SK-N-SH treated with all-trans-retinoic acid at 6 μM for 48 hours (cell line): ENCODE measurements at regions not wholly inside any gene's neighbourhood (a gene's known extent, or its start where the extent isn't known, plus 50 kb on each side); places are given as distances from the start of the nearest gene placed in this dataset.

Experiments used
- ATAC-seq: fragments of 200-7000 bp; cut with Tn5 transposase; 3 replicates; pipeline ENCODE4 v1.9.1; 2020; ENCODE audit warnings: mild to moderate bottlenecking, moderate library complexity
- BACH2 ChIP-seq: fragments of 250-450 bp; sonication (Bioruptor Pico); IDR thresholded peaks from 2 replicates; pipeline ENCODE4 v1.9.0; 2021; ENCODE audit warnings: mild to moderate bottlenecking, borderline replicate concordance
- CSDC2 ChIP-seq: fragments of 250-450 bp; sonication (Bioruptor Pico); IDR thresholded peaks from 2 replicates; pipeline ENCODE4 v1.5.0; 2020; ENCODE audit warnings: mild to moderate bottlenecking, moderate library complexity
- ESRRG ChIP-seq: fragments of 250-450 bp; sonication (Bioruptor Pico); IDR thresholded peaks from 2 replicates; pipeline ENCODE4 v1.6.1; 2021; ENCODE audit warnings: mild to moderate bottlenecking
- GLIS3 ChIP-seq: fragments of 250-450 bp; sonication (Bioruptor Pico); IDR thresholded peaks from 2 replicates; pipeline ENCODE4 v1.5.0; 2020; ENCODE audit warnings: mild to moderate bottlenecking, moderate library complexity
- ISL1 ChIP-seq: fragments of 250-450 bp; sonication (Bioruptor Pico); IDR thresholded peaks from 2 replicates; pipeline ENCODE4 v2.1.2; 2022; ENCODE audit warnings: mild to moderate bottlenecking, moderate library complexity
- OSR1 ChIP-seq: fragments of 250-450 bp; sonication (Bioruptor Pico); IDR thresholded peaks from 2 replicates; pipeline ENCODE4 v1.8.0; 2022; ENCODE audit warnings: moderate library complexity, mild to moderate bottlenecking, inconsistent platforms
- PPARA ChIP-seq: fragments of 250-450 bp; sonication (Bioruptor Pico); IDR thresholded peaks from 2 replicates; pipeline ENCODE4 v1.5.0; 2020; ENCODE audit warnings: mild to moderate bottlenecking, borderline replicate concordance
- RARB ChIP-seq: fragments of 250-450 bp; sonication (Bioruptor Pico); IDR thresholded peaks from 2 replicates; pipeline ENCODE4 v1.8.0; 2021; ENCODE audit warnings: mild to moderate bottlenecking, moderate library complexity
- SNAI2 ChIP-seq: fragments of 250-450 bp; sonication (Bioruptor Pico); IDR thresholded peaks from 2 replicates; pipeline ENCODE4 v1.5.0; 2020; ENCODE audit warnings: mild to moderate bottlenecking, moderate library complexity
- TCF4 ChIP-seq: fragments of 250-450 bp; sonication (Bioruptor Pico); IDR thresholded peaks from 2 replicates; pipeline ENCODE4 v1.8.0; 2021; ENCODE audit warnings: mild to moderate bottlenecking, moderate library complexity, borderline replicate concordance
- TOX ChIP-seq: fragments of 250-450 bp; sonication (Bioruptor Pico); IDR thresholded peaks from 2 replicates; pipeline ENCODE4 v1.8.0; 2021; ENCODE audit warnings: mild to moderate bottlenecking, moderate library complexity, borderline replicate concordance
- ZC3H10 ChIP-seq: fragments of 250-450 bp; sonication (Bioruptor Pico); IDR thresholded peaks from 2 replicates; pipeline ENCODE4 v1.5.1; 2021; ENCODE audit warnings: mild to moderate bottlenecking, moderate library complexity
- ZFP3 ChIP-seq: fragments of 250-450 bp; sonication (Bioruptor Pico); IDR thresholded peaks from 2 replicates; pipeline ENCODE4 v1.5.0; 2020; ENCODE audit warnings: mild to moderate bottlenecking, moderate library complexity
- ZNF565 ChIP-seq: fragments of 450-650 bp; formaldehyde crosslinking; conservative IDR thresholded peaks from 2 replicates; pipeline ENCODE4 v1.5.0; 2020; ENCODE audit warnings: low read depth, mild to moderate bottlenecking, moderate library complexity
- ZNF70 ChIP-seq: fragments of 450-650 bp; formaldehyde crosslinking; IDR thresholded peaks from 2 replicates; pipeline ENCODE4 v1.5.0; 2020; ENCODE audit warnings: mild to moderate bottlenecking, moderate library complexity
- ZNF8 ChIP-seq: fragments of 450-650 bp; formaldehyde crosslinking; IDR thresholded peaks from 2 replicates; pipeline ENCODE4 v1.5.0; 2020; ENCODE audit warnings: mild to moderate bottlenecking, moderate library complexity
- TF ChIP-seq, protein P1 (sequence below): fragments of 250-450 bp; sonication (Bioruptor Pico); IDR thresholded peaks from 2 replicates; pipeline ENCODE4 v1.8.0; 2021; ENCODE audit warnings: low read depth, mild to moderate bottlenecking, moderate library complexity, borderline replicate concordance
- TF ChIP-seq, protein P2 (sequence below): fragments of 250-450 bp; sonication (Bioruptor Pico); IDR thresholded peaks from 2 replicates; pipeline ENCODE4 v1.5.1; 2021; ENCODE audit warnings: mild to moderate bottlenecking, moderate library complexity
- TF ChIP-seq, protein P3 (sequence below): fragments of 250-450 bp; sonication (Bioruptor Pico); IDR thresholded peaks from 2 replicates; pipeline ENCODE4 v1.8.0; 2020; ENCODE audit warnings: mild to moderate bottlenecking, moderate library complexity, borderline replicate concordance
- TF ChIP-seq, protein P4 (sequence below): fragments of 250-450 bp; sonication (Bioruptor Pico); IDR thresholded peaks from 2 replicates; pipeline ENCODE4 v1.5.0; 2020; ENCODE audit warnings: mild to moderate bottlenecking, moderate library complexity
- TF ChIP-seq, protein P5 (sequence below): fragments of 250-450 bp; sonication (Bioruptor Pico); IDR thresholded peaks from 2 replicates; pipeline ENCODE4 v1.5.1; 2020; ENCODE audit warnings: low read depth, mild to moderate bottlenecking, moderate library complexity

DNA sequence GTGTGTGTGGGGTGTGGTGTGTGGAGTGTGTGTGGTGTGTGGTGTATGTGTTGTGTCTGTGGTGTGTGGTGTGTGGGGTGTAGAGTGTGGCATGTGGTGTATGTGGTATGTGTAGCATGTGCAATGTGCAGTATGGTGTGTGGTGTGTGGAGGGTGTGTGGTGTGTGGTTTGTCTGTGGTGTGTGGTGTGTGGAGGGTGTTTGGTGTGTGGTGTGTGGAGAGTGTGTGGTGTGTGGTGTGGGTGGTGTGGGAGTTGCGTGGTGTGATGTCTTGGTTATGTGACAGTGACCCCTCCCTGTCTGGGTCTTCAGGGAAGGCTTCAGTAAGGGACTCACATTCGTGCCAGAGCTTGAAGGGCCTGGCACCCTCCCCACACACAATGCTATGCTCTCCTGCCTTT, 718.2 kb upstream of the SOX11 start:
- TF ChIP-seq CSDC2 (CRISPR knock-in tag) (no peak), ZNF565 (CRISPR knock-in tag) (no peak), ZNF70 (no peak), SNAI2 (CRISPR knock-in tag) (no peak), TOX (CRISPR knock-in tag) (no peak), ZC3H10 (CRISPR knock-in tag) (no peak), RARB (no peak), ESRRG (CRISPR knock-in tag) (no peak), ZNF8 (CRISPR knock-in tag) (no peak), PPARA (CRISPR knock-in tag) (no peak), BACH2 (CRISPR knock-in tag) (no peak), OSR1 (CRISPR knock-in tag) (no peak), ZFP3 (CRISPR knock-in tag) (no peak), ISL1 (no peak), GLIS3 (CRISPR knock-in tag) (no peak)
- TF ChIP-seq, protein P1, sequence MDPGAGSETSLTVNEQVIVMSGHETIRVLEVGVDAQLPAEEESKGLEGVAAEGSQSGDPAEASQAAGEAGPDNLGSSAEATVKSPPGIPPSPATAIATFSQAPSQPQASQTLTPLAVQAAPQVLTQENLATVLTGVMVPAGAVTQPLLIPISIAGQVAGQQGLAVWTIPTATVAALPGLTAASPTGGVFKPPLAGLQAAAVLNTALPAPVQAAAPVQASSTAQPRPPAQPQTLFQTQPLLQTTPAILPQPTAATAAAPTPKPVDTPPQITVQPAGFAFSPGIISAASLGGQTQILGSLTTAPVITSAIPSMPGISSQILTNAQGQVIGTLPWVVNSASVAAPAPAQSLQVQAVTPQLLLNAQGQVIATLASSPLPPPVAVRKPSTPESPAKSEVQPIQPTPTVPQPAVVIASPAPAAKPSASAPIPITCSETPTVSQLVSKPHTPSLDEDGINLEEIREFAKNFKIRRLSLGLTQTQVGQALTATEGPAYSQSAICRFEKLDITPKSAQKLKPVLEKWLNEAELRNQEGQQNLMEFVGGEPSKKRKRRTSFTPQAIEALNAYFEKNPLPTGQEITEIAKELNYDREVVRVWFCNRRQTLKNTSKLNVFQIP (CRISPR knock-in tag), result no peak
- TF ChIP-seq, protein P2, sequence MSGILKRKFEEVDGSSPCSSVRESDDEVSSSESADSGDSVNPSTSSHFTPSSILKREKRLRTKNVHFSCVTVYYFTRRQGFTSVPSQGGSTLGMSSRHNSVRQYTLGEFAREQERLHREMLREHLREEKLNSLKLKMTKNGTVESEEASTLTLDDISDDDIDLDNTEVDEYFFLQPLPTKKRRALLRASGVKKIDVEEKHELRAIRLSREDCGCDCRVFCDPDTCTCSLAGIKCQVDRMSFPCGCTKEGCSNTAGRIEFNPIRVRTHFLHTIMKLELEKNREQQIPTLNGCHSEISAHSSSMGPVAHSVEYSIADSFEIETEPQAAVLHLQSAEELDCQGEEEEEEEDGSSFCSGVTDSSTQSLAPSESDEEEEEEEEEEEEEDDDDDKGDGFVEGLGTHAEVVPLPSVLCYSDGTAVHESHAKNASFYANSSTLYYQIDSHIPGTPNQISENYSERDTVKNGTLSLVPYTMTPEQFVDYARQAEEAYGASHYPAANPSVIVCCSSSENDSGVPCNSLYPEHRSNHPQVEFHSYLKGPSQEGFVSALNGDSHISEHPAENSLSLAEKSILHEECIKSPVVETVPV (CRISPR knock-in tag), result no peak
- TF ChIP-seq, protein P3, sequence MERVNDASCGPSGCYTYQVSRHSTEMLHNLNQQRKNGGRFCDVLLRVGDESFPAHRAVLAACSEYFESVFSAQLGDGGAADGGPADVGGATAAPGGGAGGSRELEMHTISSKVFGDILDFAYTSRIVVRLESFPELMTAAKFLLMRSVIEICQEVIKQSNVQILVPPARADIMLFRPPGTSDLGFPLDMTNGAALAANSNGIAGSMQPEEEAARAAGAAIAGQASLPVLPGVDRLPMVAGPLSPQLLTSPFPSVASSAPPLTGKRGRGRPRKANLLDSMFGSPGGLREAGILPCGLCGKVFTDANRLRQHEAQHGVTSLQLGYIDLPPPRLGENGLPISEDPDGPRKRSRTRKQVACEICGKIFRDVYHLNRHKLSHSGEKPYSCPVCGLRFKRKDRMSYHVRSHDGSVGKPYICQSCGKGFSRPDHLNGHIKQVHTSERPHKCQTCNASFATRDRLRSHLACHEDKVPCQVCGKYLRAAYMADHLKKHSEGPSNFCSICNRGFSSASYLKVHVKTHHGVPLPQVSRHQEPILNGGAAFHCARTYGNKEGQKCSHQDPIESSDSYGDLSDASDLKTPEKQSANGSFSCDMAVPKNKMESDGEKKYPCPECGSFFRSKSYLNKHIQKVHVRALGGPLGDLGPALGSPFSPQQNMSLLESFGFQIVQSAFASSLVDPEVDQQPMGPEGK (CRISPR knock-in tag), result no peak
- TF ChIP-seq, protein P4, sequence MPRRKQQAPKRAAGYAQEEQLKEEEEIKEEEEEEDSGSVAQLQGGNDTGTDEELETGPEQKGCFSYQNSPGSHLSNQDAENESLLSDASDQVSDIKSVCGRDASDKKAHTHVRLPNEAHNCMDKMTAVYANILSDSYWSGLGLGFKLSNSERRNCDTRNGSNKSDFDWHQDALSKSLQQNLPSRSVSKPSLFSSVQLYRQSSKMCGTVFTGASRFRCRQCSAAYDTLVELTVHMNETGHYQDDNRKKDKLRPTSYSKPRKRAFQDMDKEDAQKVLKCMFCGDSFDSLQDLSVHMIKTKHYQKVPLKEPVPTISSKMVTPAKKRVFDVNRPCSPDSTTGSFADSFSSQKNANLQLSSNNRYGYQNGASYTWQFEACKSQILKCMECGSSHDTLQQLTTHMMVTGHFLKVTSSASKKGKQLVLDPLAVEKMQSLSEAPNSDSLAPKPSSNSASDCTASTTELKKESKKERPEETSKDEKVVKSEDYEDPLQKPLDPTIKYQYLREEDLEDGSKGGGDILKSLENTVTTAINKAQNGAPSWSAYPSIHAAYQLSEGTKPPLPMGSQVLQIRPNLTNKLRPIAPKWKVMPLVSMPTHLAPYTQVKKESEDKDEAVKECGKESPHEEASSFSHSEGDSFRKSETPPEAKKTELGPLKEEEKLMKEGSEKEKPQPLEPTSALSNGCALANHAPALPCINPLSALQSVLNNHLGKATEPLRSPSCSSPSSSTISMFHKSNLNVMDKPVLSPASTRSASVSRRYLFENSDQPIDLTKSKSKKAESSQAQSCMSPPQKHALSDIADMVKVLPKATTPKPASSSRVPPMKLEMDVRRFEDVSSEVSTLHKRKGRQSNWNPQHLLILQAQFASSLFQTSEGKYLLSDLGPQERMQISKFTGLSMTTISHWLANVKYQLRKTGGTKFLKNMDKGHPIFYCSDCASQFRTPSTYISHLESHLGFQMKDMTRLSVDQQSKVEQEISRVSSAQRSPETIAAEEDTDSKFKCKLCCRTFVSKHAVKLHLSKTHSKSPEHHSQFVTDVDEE (CRISPR knock-in tag), result no peak
- TF ChIP-seq, protein P5, sequence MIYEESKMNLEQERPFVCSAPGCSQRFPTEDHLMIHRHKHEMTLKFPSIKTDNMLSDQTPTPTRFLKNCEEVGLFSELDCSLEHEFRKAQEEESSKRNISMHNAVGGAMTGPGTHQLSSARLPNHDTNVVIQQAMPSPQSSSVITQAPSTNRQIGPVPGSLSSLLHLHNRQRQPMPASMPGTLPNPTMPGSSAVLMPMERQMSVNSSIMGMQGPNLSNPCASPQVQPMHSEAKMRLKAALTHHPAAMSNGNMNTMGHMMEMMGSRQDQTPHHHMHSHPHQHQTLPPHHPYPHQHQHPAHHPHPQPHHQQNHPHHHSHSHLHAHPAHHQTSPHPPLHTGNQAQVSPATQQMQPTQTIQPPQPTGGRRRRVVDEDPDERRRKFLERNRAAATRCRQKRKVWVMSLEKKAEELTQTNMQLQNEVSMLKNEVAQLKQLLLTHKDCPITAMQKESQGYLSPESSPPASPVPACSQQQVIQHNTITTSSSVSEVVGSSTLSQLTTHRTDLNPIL (CRISPR knock-in tag), result no peak
- no peak for ATAC-seq

DNA sequence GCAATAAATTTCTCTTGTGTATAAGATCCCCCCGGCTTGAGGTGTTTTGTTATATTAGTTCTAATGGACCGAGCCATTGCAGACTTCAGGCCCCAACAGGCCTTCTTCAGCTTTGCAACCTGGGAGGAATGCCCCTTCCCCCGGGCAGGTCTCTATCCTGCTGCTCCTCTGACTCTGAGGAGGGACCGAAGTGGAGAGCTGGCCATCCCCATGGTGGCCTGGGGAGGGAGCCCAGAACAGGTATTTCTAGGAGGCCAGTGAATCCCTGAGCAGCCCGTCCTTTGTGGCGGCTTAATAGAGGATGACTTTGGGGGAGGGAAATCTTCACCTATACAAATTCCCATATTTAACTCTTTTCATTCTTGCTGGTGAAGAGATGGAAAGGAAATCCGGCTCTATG, 715.8 kb upstream of the SOX11 start:
- no peak for TF ChIP-seq TOX (CRISPR knock-in tag)
- TF ChIP-seq ZNF8 (CRISPR knock-in tag), result no peak
- TF ChIP-seq CSDC2 (CRISPR knock-in tag), result no peak
- no peak for TF ChIP-seq TCF4 (CRISPR knock-in tag)
- TF ChIP-seq, protein P2 (CRISPR knock-in tag), result no peak
- no peak for TF ChIP-seq PPARA (CRISPR knock-in tag)
- no peak for TF ChIP-seq ESRRG (CRISPR knock-in tag)
- TF ChIP-seq BACH2 (CRISPR knock-in tag), result no peak
- no peak for TF ChIP-seq ZNF565 (CRISPR knock-in tag)
- no peak for TF ChIP-seq ZNF70
- no peak for TF ChIP-seq ZC3H10 (CRISPR knock-in tag)
- TF ChIP-seq, protein P4 (CRISPR knock-in tag), result no peak
- no peak for TF ChIP-seq RARB
- ATAC-seq, result no peak
